HEK293T (cell line): ENCODE measurements at regions not wholly inside any gene's neighbourhood (a gene's known extent, or its start where the extent isn't known, plus 50 kb on each side); places are given as distances from the start of the nearest gene placed in this dataset.

Experiments
- CTCF ChIA-PET: fragments of 350-600 bp; formaldehyde crosslinking; extraction: SDS; loops from one replicate; lab custom pipeline; 2021; ENCODE audit warnings: antibody characterized with exemption, inconsistent platforms; lab: Yijun Ruan, JAX
- POLR2A ChIA-PET: fragments of 350-600 bp; formaldehyde crosslinking; extraction: SDS; loops from one replicate; lab custom pipeline; 2020; ENCODE audit warnings: antibody characterized with exemption, inconsistent platforms; lab: Yijun Ruan, JAX
- DNase-seq: peaks from one replicate; pipeline ENCODE4 v3.0.0; 2012; ENCODE audit warnings: mixed read lengths; ENCODE audit errors: extremely low spot score
- ARNT ChIP-seq: fragments of 450-650 bp; IDR thresholded peaks from 2 replicates; pipeline ENCODE4 v1.6.1; 2017; ENCODE audit warnings: mild to moderate bottlenecking
- BHLHE40 ChIP-seq: fragments of 450-650 bp; IDR thresholded peaks from 2 replicates; pipeline ENCODE4 v1.6.1; 2016; ENCODE audit warnings: mild to moderate bottlenecking, moderate library complexity, borderline replicate concordance
- CTBP1 ChIP-seq: fragments of 450-650 bp; IDR thresholded peaks from 2 replicates; pipeline ENCODE4 v1.6.1; 2016; ENCODE audit warnings: borderline replicate concordance
- ELF4 ChIP-seq: fragments of 450-650 bp; IDR thresholded peaks from 2 replicates; pipeline ENCODE4 v1.6.1; 2017; ENCODE audit warnings: antibody characterized with exemption
- FOXA1 ChIP-seq: fragments of 450-650 bp; IDR thresholded peaks from 2 replicates; pipeline ENCODE4 v1.6.1; 2016; ENCODE audit warnings: mild to moderate bottlenecking
- FOXK2 ChIP-seq: fragments of 450-650 bp; IDR thresholded peaks from 2 replicates; pipeline ENCODE4 v1.6.1; 2016; ENCODE audit warnings: mild to moderate bottlenecking
- FOXM1 ChIP-seq: fragments of 450-650 bp; IDR thresholded peaks from 2 replicates; pipeline ENCODE4 v1.6.1; 2017; ENCODE audit warnings: mild to moderate bottlenecking, borderline replicate concordance
- HDGF ChIP-seq: fragments of 450-650 bp; IDR thresholded peaks from 2 replicates; pipeline ENCODE4 v1.6.1; 2017; ENCODE audit warnings: antibody characterized with exemption, borderline replicate concordance
- L3MBTL2 ChIP-seq: fragments of 450-650 bp; conservative IDR thresholded peaks from 2 replicates; pipeline ENCODE4 v1.6.1; 2016; ENCODE audit warnings: mild to moderate bottlenecking
- LEF1 ChIP-seq: fragments of 450-650 bp; IDR thresholded peaks from 2 replicates; pipeline ENCODE4 v1.6.1; 2017; ENCODE audit warnings: mild to moderate bottlenecking, borderline replicate concordance
- NFRKB ChIP-seq: fragments of 450-650 bp; IDR thresholded peaks from 2 replicates; pipeline ENCODE4 v1.6.1; 2016; ENCODE audit warnings: mild to moderate bottlenecking, moderate library complexity
- PKNOX1 ChIP-seq: fragments of 450-650 bp; IDR thresholded peaks from 2 replicates; pipeline ENCODE4 v1.6.1; 2016
- SP1 ChIP-seq: fragments of 450-650 bp; IDR thresholded peaks from 2 replicates; pipeline ENCODE4 v1.6.1; 2017
- SUZ12 ChIP-seq: fragments of 450-650 bp; IDR thresholded peaks from 2 replicates; pipeline ENCODE4 v1.6.1; 2016; ENCODE audit warnings: mild to moderate bottlenecking
- TARDBP ChIP-seq: fragments of 450-650 bp; IDR thresholded peaks from 2 replicates; pipeline ENCODE4 v1.6.1; 2016
- ZNF384 ChIP-seq: fragments of 450-650 bp; IDR thresholded peaks from 2 replicates; pipeline ENCODE4 v1.6.1; 2016

GRCh38 chr5:56587381-56588130 is 227.8 kb upstream of the MAP3K1 start:
- CTCF ChIA-PET: no interaction called here
- no peak for TF ChIP-seq BHLHE40
- TF ChIP-seq SP1: no peak
- no peak for TF ChIP-seq CTBP1
- TF ChIP-seq SUZ12: no peak
- no peak for TF ChIP-seq ARNT
- TF ChIP-seq TARDBP: no peak
- no peak for DNase-seq
- POLR2A ChIA-PET: no interaction called here

GRCh38 chr5:56585999-56586691 is 229.2 kb upstream of the MAP3K1 start:
- POLR2A ChIA-PET: no interaction called here
- CTCF ChIA-PET: no interaction called here

GRCh38 chr5:56585461-56585860 is 229.9 kb upstream of the MAP3K1 start:
- CTCF ChIA-PET: interaction anchor here (1.3 kb wide), 1 partner anchor 10 kb away, joined by 3 read pairs; no protein-coding TSS in a partner anchor

More at GRCh38 chr5:56585999-56586691, 229.2 kb upstream of the MAP3K1 start:
- no peak for DNase-seq
- TF ChIP-seq L3MBTL2 (no peak), CTBP1 (no peak), ELF4 (no peak), HDGF (no peak), SP1 (no peak), FOXK2 (no peak), BHLHE40 (no peak)

GRCh38 chr5:56581426-56581825 is 233.9 kb upstream of the MAP3K1 start:
- DNase-seq: no peak
- POLR2A ChIA-PET: no interaction called here
- TF ChIP-seq NFRKB (no peak), ELF4 (no peak), HDGF (no peak), FOXA1 (no peak), ZNF384 (no peak), SP1 (no peak), FOXK2 (no peak), TARDBP (no peak), FOXM1 (no peak), BHLHE40 (no peak)
- CTCF ChIA-PET: no interaction called here

More at GRCh38 chr5:56585461-56585860, 229.9 kb upstream of the MAP3K1 start:
- TF ChIP-seq SUZ12 (no peak), ZNF384 (no peak)
- DNase-seq: no peak
- POLR2A ChIA-PET: no interaction called here

GRCh38 chr5:56580864-56581263 is 234.5 kb upstream of the MAP3K1 start:
- DNase-seq: no peak
- POLR2A ChIA-PET: no interaction called here
- TF ChIP-seq SUZ12 (no peak), CTBP1 (no peak), FOXA1 (no peak), LEF1 (no peak), BHLHE40 (no peak), FOXK2 (no peak), SP1 (no peak), ELF4 (no peak), ZNF384 (no peak), TARDBP (no peak), FOXM1 (no peak), ARNT (no peak), NFRKB (no peak), PKNOX1 (no peak)
- CTCF ChIA-PET: no interaction called here

GRCh38 chr5:56575821-56576220 is 239.5 kb upstream of the MAP3K1 start:
- CTCF ChIA-PET: interaction anchor here (1.0 kb wide), 1 partner anchor 9 kb away, joined by 3 read pairs; no protein-coding TSS in a partner anchor
- TF ChIP-seq FOXK2: no peak
- TF ChIP-seq LEF1: no peak
- no peak for TF ChIP-seq SP1
- no peak for TF ChIP-seq HDGF
- TF ChIP-seq ARNT: no peak
- TF ChIP-seq ELF4: no peak
- no peak for TF ChIP-seq NFRKB
- TF ChIP-seq BHLHE40: no peak
- TF ChIP-seq CTBP1: no peak
- no peak for TF ChIP-seq PKNOX1
- TF ChIP-seq L3MBTL2: no peak
- no peak for TF ChIP-seq ZNF384
- no peak for DNase-seq
- POLR2A ChIA-PET: no interaction called here

- TF ChIP-seq BHLHE40: no peak
- TF ChIP-seq FOXK2: no peak
- no peak for TF ChIP-seq ZNF384
- DNase-seq: no peak
- CTCF ChIA-PET: interaction anchor here (1.0 kb wide), 1 partner anchor 10 kb away, joined by 3 read pairs; no protein-coding TSS in a partner anchor
- POLR2A ChIA-PET: no interaction called here
These were observed 240.6 kb upstream of the MAP3K1 start for GRCh38 chr5:56574778-56575177.
